PFSK-1 (cell line): ENCODE measurements at regions not wholly inside any gene's neighbourhood (a gene's known extent, or its start where the extent isn't known, plus 50 kb on each side); places are given as distances from the start of the nearest gene placed in this dataset.

Source experiments
- FOXP2 ChIP-seq: optimal IDR thresholded peaks from 2 replicates; pipeline ENCODE3; 2011; ENCODE audit warnings: borderline replicate concordance, control low read depth, inconsistent platforms; ENCODE audit not compliant: insufficient read depth; ENCODE audit errors: extremely low read length, extremely low read depth
- POLR2AphosphoS5 ChIP-seq: IDR thresholded peaks from 2 replicates; pipeline ENCODE4 v1.6.1; 2012; ENCODE audit warnings: low read depth, mild to moderate bottlenecking, control low read depth, low read length, moderate library complexity
- REST ChIP-seq, 2 experiments: IDR thresholded peaks; 2 replicates each; pipeline versions ENCODE4 v1.6.1 to v1.8.0; 2011 to 2012; ENCODE audit warnings: low read depth in 2 of 2, low read length in 2 of 2, control low read depth in 1 of 2, inconsistent platforms in 1 of 2, mild to moderate bottlenecking in 1 of 2, moderate library complexity in 1 of 2; ENCODE audit not compliant: insufficient read depth in 1 of 2
- SIN3A ChIP-seq: IDR thresholded peaks from 2 replicates; pipeline ENCODE4 v1.6.1; 2012; ENCODE audit warnings: mild to moderate bottlenecking, low read length, moderate library complexity, borderline replicate concordance; ENCODE audit not compliant: insufficient read depth
- TAF1 ChIP-seq: IDR thresholded peaks from 2 replicates; pipeline ENCODE4 v1.6.1; 2012; ENCODE audit warnings: low read length, control low read depth, borderline replicate concordance; ENCODE audit not compliant: insufficient read depth

DNA sequence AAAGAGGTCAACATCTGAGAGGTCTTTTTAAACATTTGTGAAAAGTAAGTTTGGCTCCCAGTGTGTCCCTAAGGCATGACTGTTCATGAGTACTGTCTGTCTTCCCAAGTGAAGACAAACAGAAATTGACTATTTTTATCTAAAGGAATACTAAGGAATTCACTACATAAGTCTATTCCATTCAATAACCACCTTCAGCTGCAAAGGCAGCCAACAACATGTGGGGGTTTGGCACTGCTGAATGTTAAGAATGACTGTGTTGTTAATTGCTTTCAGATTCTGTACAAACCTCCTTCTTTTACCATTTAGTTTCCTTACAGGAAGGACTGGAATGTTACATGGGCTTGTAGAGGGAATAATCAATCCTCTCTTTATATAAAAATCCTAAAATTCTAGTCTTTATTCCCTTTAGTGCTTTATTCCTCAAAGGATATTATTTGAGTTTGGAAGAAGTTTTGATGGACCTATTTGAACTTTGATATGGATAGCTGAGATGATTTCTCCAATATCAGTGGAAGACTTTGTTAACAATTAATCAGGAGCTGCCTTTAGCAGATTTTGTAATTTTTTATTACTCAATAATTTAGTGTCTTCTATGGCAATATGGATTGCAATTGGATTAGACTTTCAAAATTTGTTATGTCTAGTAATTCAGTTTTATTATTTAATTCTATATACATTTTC, 201.7 kb upstream of the CHRM3 start:
- TF ChIP-seq REST (IDR thresholded peaks at IDR 0.05; ENCODE audit: insufficient read depth in 1 of 2, low read depth in 2 of 2, low read length in 2 of 2) (no peak), SIN3A (no peak), FOXP2 (no peak), TAF1 (no peak), POLR2AphosphoS5 (no peak)

GRCh38 chr1:239178961-239179360, 207.4 kb upstream of the CHRM3 start:
- TF ChIP-seq TAF1 = no peak

GRCh38 chr1:239174880-239175279, 211.5 kb upstream of the CHRM3 start:
- TF ChIP-seq FOXP2 = no peak
- TF ChIP-seq TAF1 = no peak
- no peak for TF ChIP-seq SIN3A
- no peak for TF ChIP-seq POLR2AphosphoS5
- TF ChIP-seq REST (IDR thresholded peaks at IDR 0.05; ENCODE audit: insufficient read depth in 1 of 2, low read depth in 2 of 2, low read length in 2 of 2) = no peak

DNA sequence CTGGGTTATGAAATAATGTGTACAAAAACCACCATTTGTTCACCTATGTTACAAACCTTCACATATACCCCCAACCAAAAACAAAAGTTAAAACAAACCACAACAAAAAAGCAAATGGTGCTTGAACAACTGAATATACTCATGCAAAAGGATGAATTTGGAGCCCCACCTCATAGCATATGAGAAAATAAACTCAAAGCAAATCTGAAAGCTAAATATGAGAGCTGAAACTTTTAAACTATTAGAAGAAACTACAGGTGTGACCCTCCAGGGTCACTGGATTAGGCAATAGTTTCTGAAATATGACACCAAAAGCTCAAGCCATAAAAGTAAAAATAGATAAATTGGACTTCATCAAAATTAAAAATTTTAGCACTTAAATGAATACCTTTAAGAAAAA, 215.5 kb upstream of the CHRM3 start:
- no peak for TF ChIP-seq FOXP2
- TF ChIP-seq POLR2AphosphoS5 = no peak
- no peak for TF ChIP-seq TAF1
- TF ChIP-seq SIN3A = no peak
- TF ChIP-seq REST (IDR thresholded peaks at IDR 0.05; ENCODE audit: insufficient read depth in 1 of 2, low read depth in 2 of 2, low read length in 2 of 2) = no peak

DNA sequence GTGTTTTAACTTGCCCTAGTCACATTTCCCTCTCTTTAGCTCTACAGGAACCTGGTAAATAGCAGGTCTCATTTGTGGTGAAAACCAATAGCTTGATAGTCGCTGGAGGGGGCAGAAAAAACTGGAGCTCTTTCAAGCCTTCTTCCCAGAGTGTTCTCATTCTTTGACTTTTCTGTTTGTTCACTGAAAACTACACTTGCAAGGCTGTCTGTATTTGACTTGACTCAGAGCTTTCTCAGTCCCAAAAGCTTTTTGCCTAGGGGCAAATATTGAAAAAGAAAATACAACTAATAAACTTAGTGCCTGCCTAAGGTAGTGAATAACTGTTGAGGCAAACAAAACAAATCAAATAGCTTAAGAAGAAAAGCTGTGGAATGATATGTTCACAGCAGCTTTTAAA, 217.1 kb upstream of the CHRM3 start:
- TF ChIP-seq TAF1 = no peak
- no peak for TF ChIP-seq REST (IDR thresholded peaks at IDR 0.05; ENCODE audit: insufficient read depth in 1 of 2, low read depth in 2 of 2, low read length in 2 of 2)
- TF ChIP-seq POLR2AphosphoS5 = no peak
- no peak for TF ChIP-seq SIN3A
- TF ChIP-seq FOXP2 = no peak
